ENCODE measurements at regions not wholly inside any gene's neighbourhood (a gene's known extent, or its start where the extent isn't known, plus 50 kb on each side); places are given as distances from the start of the nearest gene placed in this dataset.

- Histone ChIP-seq H3K9me3 (no peaks in the 10 kb centered on the region), H3K27me3 (no peaks in the 10 kb centered on the region), H3K36me3 (no peaks in the 10 kb centered on the region), H3K27ac (no peak overlapping the region), H3K4me3 (no peak overlapping the region), H3K4me1 (no peaks in the 10 kb centered on the region)
- no peak for DNase-seq
- FAIRE-seq = no peak
- intact Hi-C loops (cut with DNase I) = no loop called here
- TF ChIP-seq CTCF (IDR thresholded peaks at IDR 0.05) = no peak
- ATAC-seq = peak in 1 of 4 donors; percentile 12
- WGBS, 2 donors = 69 to 79% methylated on average over 7 of the region's 7 CpGs
Measured at GRCh38 chr10:125263551-125263950, 103.2 kb upstream of the CTBP2 start.

- Histone ChIP-seq H3K4me3 (no peak overlapping the region), H3K9me3 (no peaks in the 10 kb centered on the region), H3K4me1 (no peaks in the 10 kb centered on the region), H3K27ac (no peak overlapping the region), H3K36me3 (no peaks in the 10 kb centered on the region), H3K27me3 (no peaks in the 10 kb centered on the region)
- 82 to 84% methylated on average over 6 of the region's 6 CpGs for WGBS, 2 donors
- FAIRE-seq (no peak), DNase-seq (no peak), ATAC-seq (no peak)
- intact Hi-C loops (cut with DNase I) = no loop called here
- no peak for TF ChIP-seq CTCF (IDR thresholded peaks at IDR 0.05)
Measured at GRCh38 chr10:125262920-125263319, 102.6 kb upstream of the CTBP2 start.

- Histone ChIP-seq H3K27ac (no peak overlapping the region), H3K4me1 (no peaks in the 10 kb centered on the region), H3K36me3 (no peaks in the 10 kb centered on the region), H3K9me3 (no peaks in the 10 kb centered on the region), H3K27me3 (no peaks in the 10 kb centered on the region), H3K4me3 (no peak overlapping the region)
- 74 to 77% methylated on average over 6 of the region's 6 CpGs for WGBS, 2 donors
- ATAC-seq (no peak), DNase-seq (no peak), FAIRE-seq (no peak)
- intact Hi-C loops (cut with DNase I) = no loop called here
- no peak for TF ChIP-seq CTCF (IDR thresholded peaks at IDR 0.05)
Measured at GRCh38 chr10:125262409-125262808, 102.0 kb upstream of the CTBP2 start.

- H3K4me1 ChIP-seq = no peaks in the 10 kb centered on the region
- DNase-seq (no peak), FAIRE-seq (no peak), ATAC-seq (no peak)
- no peak overlapping the region for H3K4me3 ChIP-seq
- no peak for TF ChIP-seq CTCF (IDR thresholded peaks at IDR 0.05)
- intact Hi-C loops (cut with DNase I) = no loop called here
- no peaks in the 10 kb centered on the region for H3K27me3 ChIP-seq
- H3K27ac ChIP-seq = no peak overlapping the region
- no peaks in the 10 kb centered on the region for H3K9me3 ChIP-seq
- WGBS, 2 donors = 86 to 92% methylated on average over 6 of the region's 6 CpGs
- H3K36me3 ChIP-seq = no peaks in the 10 kb centered on the region
Measured at GRCh38 chr10:125261491-125262186, 101.3 kb upstream of the CTBP2 start.

GRCh38 chr10:125260260-125260659 is 99.9 kb upstream of the CTBP2 start:
- no peak for FAIRE-seq
- intact Hi-C loops (cut with DNase I) = no loop called here
- DNase-seq = no peak
- no peak overlapping the region for H3K4me3 ChIP-seq
- H3K27ac ChIP-seq = no peak overlapping the region
- no peak for ATAC-seq
- H3K36me3 ChIP-seq = no peaks in the 10 kb centered on the region
- no peak for TF ChIP-seq CTCF (IDR thresholded peaks at IDR 0.05)
- WGBS, 2 donors = 83 to 84% methylated on average over 9 of the region's 9 CpGs
- no peaks in the 10 kb centered on the region for H3K27me3 ChIP-seq
- H3K9me3 ChIP-seq = no peaks in the 10 kb centered on the region
- H3K4me1 ChIP-seq = no peaks in the 10 kb centered on the region

Data from pancreas (tissue), 10 donors.